ENCODE measurements at regions not wholly inside any gene's neighbourhood (a gene's known extent, or its start where the extent isn't known, plus 50 kb on each side); places are given as distances from the start of the nearest gene placed in this dataset.
"Not testable (repeated sequence)": the region's sequence is repeated elsewhere in the genome, so short reads cannot be mapped to it uniquely, and the experiment has no call there.

- no peak for ATAC-seq
These were observed 928.7 kb downstream of the KCNJ2 start for GRCh38 chr17:71098071-71098470.

GRCh38 chr17:71099003-71099714 is 929.8 kb downstream of the KCNJ2 start:
- H3K4me1 ChIP-seq, result no peaks in the 10 kb centered on the region
- no peaks in the 10 kb centered on the region for H3K27me3 ChIP-seq
- H3K4me3 ChIP-seq, result no peak overlapping the region
- intact Hi-C loops (cut with DNase I), result loop anchor here in 1 of 10 donors (10.0 kb wide), 1 partner anchor 464 kb away; no protein-coding TSS in a partner anchor
- H3K9me3 ChIP-seq, result peaks cover 0 to 6% (median 0%) of the 10 kb centered on the region in 11 donors
- no peak for DNase-seq
- WGBS, 2 donors, result 67 to 68% methylated on average over 5 of the region's 5 CpGs
- ATAC-seq, result no peak
- H3K27ac ChIP-seq, result no peak overlapping the region
- TF ChIP-seq, protein P1, sequence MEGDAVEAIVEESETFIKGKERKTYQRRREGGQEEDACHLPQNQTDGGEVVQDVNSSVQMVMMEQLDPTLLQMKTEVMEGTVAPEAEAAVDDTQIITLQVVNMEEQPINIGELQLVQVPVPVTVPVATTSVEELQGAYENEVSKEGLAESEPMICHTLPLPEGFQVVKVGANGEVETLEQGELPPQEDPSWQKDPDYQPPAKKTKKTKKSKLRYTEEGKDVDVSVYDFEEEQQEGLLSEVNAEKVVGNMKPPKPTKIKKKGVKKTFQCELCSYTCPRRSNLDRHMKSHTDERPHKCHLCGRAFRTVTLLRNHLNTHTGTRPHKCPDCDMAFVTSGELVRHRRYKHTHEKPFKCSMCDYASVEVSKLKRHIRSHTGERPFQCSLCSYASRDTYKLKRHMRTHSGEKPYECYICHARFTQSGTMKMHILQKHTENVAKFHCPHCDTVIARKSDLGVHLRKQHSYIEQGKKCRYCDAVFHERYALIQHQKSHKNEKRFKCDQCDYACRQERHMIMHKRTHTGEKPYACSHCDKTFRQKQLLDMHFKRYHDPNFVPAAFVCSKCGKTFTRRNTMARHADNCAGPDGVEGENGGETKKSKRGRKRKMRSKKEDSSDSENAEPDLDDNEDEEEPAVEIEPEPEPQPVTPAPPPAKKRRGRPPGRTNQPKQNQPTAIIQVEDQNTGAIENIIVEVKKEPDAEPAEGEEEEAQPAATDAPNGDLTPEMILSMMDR (IDR thresholded peaks at IDR 0.05), result no peak
- no peaks in the 10 kb centered on the region for H3K36me3 ChIP-seq

More at GRCh38 chr17:71098071-71098470, 928.7 kb downstream of the KCNJ2 start:
- TF ChIP-seq, protein P1 (IDR thresholded peaks at IDR 0.05), result no peak
- WGBS, 2 donors, result 73 to 76% methylated on average over 4 of the region's 4 CpGs
- DNase-seq, result no peak
- no peaks in the 10 kb centered on the region for H3K4me1 ChIP-seq
- H3K4me3 ChIP-seq, result no peak overlapping the region
- H3K27ac ChIP-seq, result no peak overlapping the region
- H3K36me3 ChIP-seq, result no peaks in the 10 kb centered on the region
- H3K9me3 ChIP-seq, result peaks cover 0 to 14% (median 0%) of the 10 kb centered on the region in 11 donors
- intact Hi-C loops (cut with DNase I), result loop anchor here in 1 of 10 donors (10.0 kb wide), 1 partner anchor 463 kb away; no protein-coding TSS in a partner anchor
- no peaks in the 10 kb centered on the region for H3K27me3 ChIP-seq

GRCh38 chr17:71102777-71103176 is 933.4 kb downstream of the KCNJ2 start:
- ATAC-seq, result no peak
- Histone ChIP-seq H3K9me3 (peaks cover 0 to 4% (median 0%) of the 10 kb centered on the region in 11 donors), H3K4me1 (no peaks in the 10 kb centered on the region), H3K27me3 (no peaks in the 10 kb centered on the region), H3K36me3 (no peaks in the 10 kb centered on the region), H3K4me3 (no peak overlapping the region), H3K27ac (no peak overlapping the region)
- TF ChIP-seq, protein P1 (IDR thresholded peaks at IDR 0.05), result no peak
- DNase-seq, result no peak
- intact Hi-C loops (cut with DNase I), result no loop called here

DNA sequence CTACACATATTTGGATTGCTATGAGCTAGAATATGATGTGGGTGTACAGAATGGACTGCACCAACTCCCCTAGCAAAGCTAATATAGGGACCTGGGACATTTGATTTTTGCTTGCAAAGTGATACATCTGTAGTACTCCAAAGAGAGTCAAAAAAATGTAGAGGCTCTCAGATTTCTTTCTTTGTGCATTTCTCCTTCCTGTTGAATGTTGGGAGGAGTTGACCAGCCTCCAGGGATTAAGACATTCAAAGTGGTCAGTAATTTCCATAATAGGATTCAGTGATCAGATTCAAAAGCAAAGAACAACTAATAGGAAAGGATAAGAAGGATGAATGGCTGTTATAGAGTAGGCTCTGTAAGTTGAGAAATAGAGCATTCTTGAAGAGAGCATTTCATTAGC is 934.9 kb downstream of the KCNJ2 start:
- no peaks in the 10 kb centered on the region for H3K36me3 ChIP-seq

DNA sequence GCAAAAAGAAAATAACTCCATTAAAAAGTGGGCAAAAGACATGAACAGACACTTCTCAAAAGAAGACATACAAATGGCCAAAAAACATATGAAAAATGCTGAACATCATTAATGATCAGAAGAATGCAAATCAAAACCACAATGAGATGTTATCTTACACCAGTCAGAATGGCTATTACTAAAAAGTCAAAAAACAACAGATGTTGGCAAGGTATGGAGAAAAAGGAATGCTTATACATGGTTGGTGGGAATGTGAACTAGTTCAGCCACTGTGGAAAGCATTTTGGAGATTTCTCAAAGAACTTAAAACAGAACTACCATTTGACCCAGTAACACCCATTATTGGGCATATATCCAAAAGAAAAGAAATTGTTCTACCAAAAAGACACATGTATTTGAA is 936.7 kb downstream of the KCNJ2 start:
- intact Hi-C loops (cut with DNase I); H3K27ac ChIP-seq; DNase-seq; H3K27me3 ChIP-seq; H3K9me3 ChIP-seq; H3K4me1 ChIP-seq; H3K4me3 ChIP-seq; H3K36me3 ChIP-seq; ATAC-seq: not testable (repeated sequence)

More for the DNA sequence above, 934.9 kb downstream of the KCNJ2 start:
- Histone ChIP-seq H3K9me3 (peaks cover 0 to 4% (median 0%) of the 10 kb centered on the region in 11 donors), H3K4me1 (no peaks in the 10 kb centered on the region), H3K4me3 (no peak overlapping the region), H3K27ac (no peak overlapping the region), H3K27me3 (peaks cover 0 to 3% (median 0%) of the 10 kb centered on the region in 7 donors)
- intact Hi-C loops (cut with DNase I), result no loop called here
- ATAC-seq (no peak), DNase-seq (no peak)
- TF ChIP-seq, protein P1 (IDR thresholded peaks at IDR 0.05), result no peak
